ENCODE measurements at regions not wholly inside any gene's neighbourhood (a gene's known extent, or its start where the extent isn't known, plus 50 kb on each side); places are given as distances from the start of the nearest gene placed in this dataset.

DNA sequence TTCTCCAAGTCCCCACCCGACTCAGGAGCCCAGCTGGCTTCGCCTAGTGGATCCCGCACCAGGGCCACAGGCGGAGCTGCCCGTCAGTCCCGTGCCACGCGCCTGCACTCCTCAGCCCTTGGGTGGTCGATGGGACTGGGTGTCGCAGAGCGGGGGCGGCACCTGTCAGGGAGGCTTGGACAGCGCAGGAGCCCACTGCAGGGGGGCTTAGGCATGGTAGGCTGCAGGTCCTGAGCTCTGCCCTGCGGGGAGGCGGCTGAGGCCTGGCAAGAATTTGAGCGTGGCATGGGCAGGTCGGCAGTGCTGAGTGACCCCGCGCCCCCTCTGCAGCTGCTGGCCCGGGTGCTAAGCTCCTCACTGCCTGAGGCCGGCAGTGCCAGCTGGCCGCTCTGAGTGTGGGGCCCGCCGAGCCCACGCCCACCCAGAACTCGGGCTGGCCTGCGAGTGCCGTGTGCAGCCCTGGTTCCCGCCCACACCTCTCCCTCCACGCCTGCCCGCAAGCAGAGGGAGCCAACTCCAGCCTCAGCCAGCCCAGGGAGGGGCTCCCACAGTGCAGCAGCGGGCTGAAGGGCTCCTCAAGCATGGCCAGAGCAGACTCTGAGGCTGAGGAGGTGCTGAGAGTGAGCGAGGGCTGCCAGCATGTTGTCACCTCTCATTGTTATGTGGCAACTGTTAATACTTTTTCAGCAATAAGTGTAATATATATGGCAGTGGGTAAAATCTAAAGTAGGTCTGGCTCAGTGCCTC lies 548.4 kb upstream of the BRINP3 start:
- H3K4me3 ChIP-seq (ENCODE audit: low read depth, low read length): no peak overlapping the region
- no peak for DNase-seq (ENCODE audit: low read depth)
- TF ChIP-seq, protein P1, sequence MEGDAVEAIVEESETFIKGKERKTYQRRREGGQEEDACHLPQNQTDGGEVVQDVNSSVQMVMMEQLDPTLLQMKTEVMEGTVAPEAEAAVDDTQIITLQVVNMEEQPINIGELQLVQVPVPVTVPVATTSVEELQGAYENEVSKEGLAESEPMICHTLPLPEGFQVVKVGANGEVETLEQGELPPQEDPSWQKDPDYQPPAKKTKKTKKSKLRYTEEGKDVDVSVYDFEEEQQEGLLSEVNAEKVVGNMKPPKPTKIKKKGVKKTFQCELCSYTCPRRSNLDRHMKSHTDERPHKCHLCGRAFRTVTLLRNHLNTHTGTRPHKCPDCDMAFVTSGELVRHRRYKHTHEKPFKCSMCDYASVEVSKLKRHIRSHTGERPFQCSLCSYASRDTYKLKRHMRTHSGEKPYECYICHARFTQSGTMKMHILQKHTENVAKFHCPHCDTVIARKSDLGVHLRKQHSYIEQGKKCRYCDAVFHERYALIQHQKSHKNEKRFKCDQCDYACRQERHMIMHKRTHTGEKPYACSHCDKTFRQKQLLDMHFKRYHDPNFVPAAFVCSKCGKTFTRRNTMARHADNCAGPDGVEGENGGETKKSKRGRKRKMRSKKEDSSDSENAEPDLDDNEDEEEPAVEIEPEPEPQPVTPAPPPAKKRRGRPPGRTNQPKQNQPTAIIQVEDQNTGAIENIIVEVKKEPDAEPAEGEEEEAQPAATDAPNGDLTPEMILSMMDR (IDR thresholded peaks at IDR 0.05; ENCODE audit: control insufficient read depth, extremely low read depth, insufficient read depth): no peak

DNA sequence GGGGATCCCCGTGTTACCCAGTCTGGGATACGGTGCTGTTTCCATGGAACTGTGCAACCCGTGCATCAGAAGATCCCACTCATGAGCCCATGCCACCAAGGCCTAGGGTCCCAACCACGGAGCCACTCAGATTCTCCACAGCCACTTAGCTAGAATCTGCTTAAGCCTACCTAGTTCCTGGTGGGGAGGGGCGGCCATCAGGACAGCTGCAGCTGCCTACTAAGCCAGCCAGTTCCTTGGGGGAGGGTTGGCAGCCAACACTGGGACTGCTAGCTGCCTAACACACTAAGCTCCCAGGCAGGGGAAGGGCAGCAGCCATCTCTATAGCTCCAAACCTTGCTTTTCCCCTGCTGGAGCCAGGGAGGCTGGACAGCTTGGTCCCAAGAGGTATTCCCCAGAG lies 549.2 kb upstream of the BRINP3 start:
- no peak for DNase-seq (ENCODE audit: low read depth)
- no peak overlapping the region for H3K4me3 ChIP-seq (ENCODE audit: low read depth, low read length)
- TF ChIP-seq, protein P1 (IDR thresholded peaks at IDR 0.05; ENCODE audit: control insufficient read depth, extremely low read depth, insufficient read depth): no peak

DNA sequence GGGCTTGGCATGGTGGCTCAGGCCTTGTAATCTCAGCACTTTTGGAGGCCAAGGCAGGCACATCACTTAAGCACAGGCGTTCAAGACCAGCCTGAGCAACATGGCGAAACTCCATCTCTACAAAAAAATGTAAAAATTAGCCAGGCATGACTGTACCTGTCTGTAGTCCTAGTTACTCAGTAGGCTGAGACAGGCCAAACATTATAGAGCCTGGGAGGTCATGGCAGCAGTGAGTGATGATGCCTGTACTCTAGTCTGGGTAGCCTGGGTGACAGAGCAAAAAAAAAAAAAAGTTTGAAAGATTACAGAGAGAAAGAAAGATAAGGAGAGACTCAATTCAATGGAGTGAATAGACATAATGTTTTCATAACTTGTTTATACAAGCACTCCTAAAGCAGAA lies 556.5 kb upstream of the BRINP3 start:
- TF ChIP-seq, protein P1 (IDR thresholded peaks at IDR 0.05; ENCODE audit: control insufficient read depth, extremely low read depth, insufficient read depth): no peak
- H3K4me3 ChIP-seq (ENCODE audit: low read depth, low read length): no peak overlapping the region
- DNase-seq (ENCODE audit: low read depth): no peak

DNA sequence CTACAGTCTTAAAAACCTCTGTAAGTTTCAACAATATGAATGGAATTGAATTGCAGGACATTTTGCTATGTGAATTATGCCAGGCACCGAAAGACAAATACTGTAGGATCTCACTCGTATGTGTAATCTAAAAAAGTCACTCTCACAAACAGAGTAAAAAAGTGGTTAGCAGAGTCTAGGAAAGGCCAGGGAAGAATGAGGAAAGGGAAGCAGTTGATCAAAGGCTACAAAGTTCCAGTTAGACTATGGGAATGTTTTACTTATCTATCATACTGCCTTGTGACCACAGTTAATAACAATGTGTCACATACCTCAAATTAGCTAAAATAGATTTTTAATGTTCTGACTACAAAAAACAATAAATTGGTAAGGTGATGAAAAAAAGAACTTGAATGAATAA lies 565.4 kb upstream of the BRINP3 start:
- no peak overlapping the region for H3K4me3 ChIP-seq (ENCODE audit: low read depth, low read length)
- DNase-seq (ENCODE audit: low read depth): no peak
- TF ChIP-seq, protein P1 (IDR thresholded peaks at IDR 0.05; ENCODE audit: control insufficient read depth, extremely low read depth, insufficient read depth): no peak

DNA sequence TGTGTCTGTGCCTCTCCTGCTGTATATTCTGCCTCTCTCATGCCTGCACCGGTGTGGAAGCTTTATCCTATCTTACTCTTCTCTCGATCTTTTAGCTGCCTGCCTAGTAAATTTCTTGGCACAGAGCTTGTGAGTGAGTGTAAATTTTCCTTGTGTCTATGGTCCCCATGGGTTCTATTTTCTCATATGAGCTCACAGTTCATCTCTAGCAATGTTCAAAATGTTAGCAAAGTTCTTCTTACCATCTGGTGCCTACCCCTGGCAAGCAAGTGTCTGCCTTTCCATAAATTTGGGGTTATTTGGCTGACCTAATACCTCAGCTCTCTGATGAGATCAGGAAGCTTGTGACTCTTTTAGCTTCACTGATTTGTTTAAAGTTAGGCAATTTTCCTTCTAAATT lies 572.1 kb upstream of the BRINP3 start:
- TF ChIP-seq, protein P1 (IDR thresholded peaks at IDR 0.05; ENCODE audit: control insufficient read depth, extremely low read depth, insufficient read depth): no peak
- DNase-seq (ENCODE audit: low read depth): no peak
- no peak overlapping the region for H3K4me3 ChIP-seq (ENCODE audit: low read depth, low read length)

DNA sequence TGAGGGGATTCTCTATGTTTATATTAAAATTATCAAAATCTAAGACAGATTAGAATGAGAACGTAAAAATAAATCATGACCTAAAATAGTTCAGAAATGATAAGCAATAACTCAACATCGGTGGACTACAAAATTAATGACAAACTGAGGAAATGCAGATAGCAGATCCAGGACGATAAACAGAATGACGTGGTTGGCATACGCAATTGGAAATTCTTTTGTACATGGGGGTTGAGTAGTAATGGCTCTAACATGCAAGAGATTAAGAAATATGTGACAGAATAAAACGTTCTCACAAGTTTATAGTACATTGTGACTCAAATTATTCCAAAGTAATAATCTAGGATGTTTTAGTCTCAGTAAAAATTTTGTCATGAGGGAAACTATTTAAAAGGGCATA lies 575.2 kb upstream of the BRINP3 start:
- TF ChIP-seq, protein P1 (IDR thresholded peaks at IDR 0.05; ENCODE audit: control insufficient read depth, extremely low read depth, insufficient read depth): no peak
- no peak overlapping the region for H3K4me3 ChIP-seq (ENCODE audit: low read depth, low read length)
- no peak for DNase-seq (ENCODE audit: low read depth)

DNA sequence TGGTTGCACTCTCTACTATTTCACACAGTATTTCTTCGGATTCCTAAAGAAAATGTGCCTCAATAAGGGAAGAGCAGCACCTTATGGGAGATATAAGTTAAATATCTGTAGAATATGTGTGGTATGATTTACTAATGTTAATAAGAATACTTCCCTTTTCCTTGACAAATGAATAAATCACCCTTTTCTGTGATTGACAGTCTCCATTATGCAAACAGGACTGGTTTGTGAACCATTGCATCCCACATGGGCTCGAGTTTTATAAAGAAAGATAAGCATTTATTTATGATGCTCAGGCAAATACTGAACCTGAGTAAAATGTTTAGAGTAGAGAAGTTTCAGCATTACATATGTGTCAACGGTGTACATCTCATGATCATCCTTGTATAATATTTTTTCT lies 587.7 kb upstream of the BRINP3 start:
- no peak overlapping the region for H3K4me3 ChIP-seq (ENCODE audit: low read depth, low read length)
- TF ChIP-seq, protein P1 (IDR thresholded peaks at IDR 0.05; ENCODE audit: control insufficient read depth, extremely low read depth, insufficient read depth): no peak
- DNase-seq (ENCODE audit: low read depth): no peak

All from LNCaP clone FGC (cell line).